ENCODE measurements at regions not wholly inside any gene's neighbourhood (a gene's known extent, or its start where the extent isn't known, plus 50 kb on each side); places are given as distances from the start of the nearest gene placed in this dataset.

DNA sequence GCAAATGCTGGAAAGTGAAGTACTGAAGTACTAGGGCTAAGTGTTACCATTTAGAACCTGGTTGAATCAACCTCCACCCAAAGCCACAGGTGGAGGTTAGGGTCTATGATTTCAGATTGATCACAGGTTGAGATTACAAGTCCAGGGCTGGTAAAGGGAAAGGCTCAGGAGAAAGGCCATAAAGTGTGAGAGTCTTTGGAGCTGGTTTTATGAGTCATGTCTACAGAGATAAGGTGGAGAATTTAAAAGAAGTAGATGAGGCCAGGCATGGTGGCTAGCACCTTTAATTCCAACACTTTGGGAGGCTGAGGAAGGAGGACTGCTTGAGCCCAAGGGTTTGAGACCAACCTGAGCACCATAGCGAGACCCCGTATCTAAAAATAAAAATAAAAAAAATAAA lies 221.7 kb upstream of the CDH11 start:
- DNase-seq, result peak; percentile 26
- intact Hi-C loops (cut with micrococcal nuclease), result no loop called here
- TF ChIP-seq EZH2phosphoT487 (IDR thresholded peaks at IDR 0.05; ENCODE audit: borderline replicate concordance, low read length) (no peak), EZH2 (IDR thresholded peaks at IDR 0.05; ENCODE audit: low read length, unreplicated experiment) (no peak)
- TF ChIP-seq, protein P1, sequence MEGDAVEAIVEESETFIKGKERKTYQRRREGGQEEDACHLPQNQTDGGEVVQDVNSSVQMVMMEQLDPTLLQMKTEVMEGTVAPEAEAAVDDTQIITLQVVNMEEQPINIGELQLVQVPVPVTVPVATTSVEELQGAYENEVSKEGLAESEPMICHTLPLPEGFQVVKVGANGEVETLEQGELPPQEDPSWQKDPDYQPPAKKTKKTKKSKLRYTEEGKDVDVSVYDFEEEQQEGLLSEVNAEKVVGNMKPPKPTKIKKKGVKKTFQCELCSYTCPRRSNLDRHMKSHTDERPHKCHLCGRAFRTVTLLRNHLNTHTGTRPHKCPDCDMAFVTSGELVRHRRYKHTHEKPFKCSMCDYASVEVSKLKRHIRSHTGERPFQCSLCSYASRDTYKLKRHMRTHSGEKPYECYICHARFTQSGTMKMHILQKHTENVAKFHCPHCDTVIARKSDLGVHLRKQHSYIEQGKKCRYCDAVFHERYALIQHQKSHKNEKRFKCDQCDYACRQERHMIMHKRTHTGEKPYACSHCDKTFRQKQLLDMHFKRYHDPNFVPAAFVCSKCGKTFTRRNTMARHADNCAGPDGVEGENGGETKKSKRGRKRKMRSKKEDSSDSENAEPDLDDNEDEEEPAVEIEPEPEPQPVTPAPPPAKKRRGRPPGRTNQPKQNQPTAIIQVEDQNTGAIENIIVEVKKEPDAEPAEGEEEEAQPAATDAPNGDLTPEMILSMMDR (conservative IDR thresholded peaks at IDR 0.05; ENCODE audit: low read depth, low read length), result no peak
- Histone ChIP-seq H3K4me1 (ENCODE audit: insufficient read depth, low read length) (no peaks in the 10 kb centered on the region), H3K27me3 (ENCODE audit: low read length) (no peaks in the 10 kb centered on the region), H3K4me3 (ENCODE audit: low read length) (no peak overlapping the region), H3F3A (ENCODE audit: low read length, unreplicated experiment) (no peaks in the 10 kb centered on the region), H3K9me2 (replicated peaks; ENCODE audit: low read length) (no peaks in the 10 kb centered on the region), H3K9me3 (ENCODE audit: low read length) (no peaks in the 10 kb centered on the region), H3K36me3 (ENCODE audit: low read depth, low read length) (no peaks in the 10 kb centered on the region), H3K9ac (ENCODE audit: low read length) (no peak overlapping the region), H3K79me2 (ENCODE audit: low read length) (no peaks in the 10 kb centered on the region), H3K4me2 (ENCODE audit: low read length) (no peak overlapping the region), H3K27ac (ENCODE audit: low read length) (no peak overlapping the region), H4K20me1 (ENCODE audit: low read length) (no peaks in the 10 kb centered on the region), H2AFZ (ENCODE audit: low read length) (no peak overlapping the region)
- BruUV-seq (replicated peaks), result no TSS peak
- POLR2A ChIA-PET (ENCODE audit: unreplicated experiment), result no interaction called here
- ATAC-seq, result no peak
- CTCF ChIA-PET, result no interaction called here

DNA sequence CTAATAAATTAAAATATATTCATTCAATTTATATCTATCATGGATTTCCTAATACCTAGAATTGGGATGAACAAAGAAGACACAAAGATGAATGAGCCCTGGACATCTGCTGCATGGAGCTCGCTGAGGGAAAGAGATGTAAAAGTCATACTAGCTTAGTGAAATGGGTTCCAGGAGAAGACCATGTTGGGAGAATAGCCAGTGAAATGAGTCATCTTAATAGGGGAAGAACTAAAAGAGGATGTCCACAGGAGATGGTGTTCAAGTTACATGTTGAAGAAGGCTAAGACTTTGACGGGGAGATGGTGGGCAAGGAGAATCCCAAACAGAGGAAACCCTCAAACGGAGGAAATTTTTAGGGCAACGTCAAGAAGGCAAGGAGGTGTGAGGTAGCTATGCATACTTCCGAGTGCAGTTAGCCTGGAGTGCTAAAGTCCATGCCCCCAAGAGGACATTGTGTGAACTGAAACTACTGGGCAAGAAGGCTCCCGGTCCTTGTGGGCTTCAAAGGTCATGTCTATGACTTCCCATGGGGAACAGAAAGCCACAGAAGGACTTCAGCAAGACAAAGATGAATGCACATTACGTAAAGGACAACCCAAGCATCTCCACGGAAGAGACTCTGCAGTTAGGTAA lies 220.5 kb upstream of the CDH11 start:
- CTCF ChIA-PET, result no interaction called here

DNA sequence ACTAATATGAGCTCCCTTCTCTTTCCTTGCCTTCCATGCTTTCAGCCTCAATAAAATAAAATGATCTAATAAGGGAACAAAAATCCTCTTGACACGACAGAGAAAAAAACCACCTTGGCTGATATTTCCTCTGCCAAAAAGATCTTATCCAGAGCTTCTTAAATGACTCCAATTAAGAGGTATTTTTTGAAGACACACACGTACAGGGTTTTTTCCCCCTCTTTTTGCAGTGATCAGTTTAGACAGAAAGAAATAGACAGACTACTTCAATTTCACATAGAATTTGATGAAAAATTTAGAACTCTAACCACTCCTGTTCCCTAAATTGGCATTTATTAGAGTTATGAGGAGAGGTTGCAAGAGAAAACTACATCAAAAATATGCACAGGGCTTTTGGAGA lies 217.2 kb upstream of the CDH11 start:
- intact Hi-C loops (cut with micrococcal nuclease), result no loop called here
- ChIA-PET POLR2A (ENCODE audit: unreplicated experiment) (no interaction called here), CTCF (no interaction called here)
- Histone ChIP-seq H4K20me1 (ENCODE audit: low read length) (no peaks in the 10 kb centered on the region), H3K9me3 (ENCODE audit: low read length) (no peaks in the 10 kb centered on the region), H3K9me2 (replicated peaks; ENCODE audit: low read length) (no peaks in the 10 kb centered on the region), H3K36me3 (ENCODE audit: low read depth, low read length) (no peaks in the 10 kb centered on the region), H3K27ac (ENCODE audit: low read length) (no peak overlapping the region), H3F3A (ENCODE audit: low read length, unreplicated experiment) (no peaks in the 10 kb centered on the region), H3K4me1 (ENCODE audit: insufficient read depth, low read length) (peaks cover 15% of the 10 kb centered on the region), H3K4me2 (ENCODE audit: low read length) (no peak overlapping the region), H2AFZ (ENCODE audit: low read length) (no peak overlapping the region), H3K9ac (ENCODE audit: low read length) (no peak overlapping the region), H3K27me3 (ENCODE audit: low read length) (no peaks in the 10 kb centered on the region), H3K4me3 (ENCODE audit: low read length) (no peak overlapping the region), H3K79me2 (ENCODE audit: low read length) (no peaks in the 10 kb centered on the region)
- BruUV-seq (replicated peaks), result no TSS peak
- no peak for DNase-seq
- no peak for ATAC-seq
- TF ChIP-seq, protein P1 (conservative IDR thresholded peaks at IDR 0.05; ENCODE audit: low read depth, low read length), result no peak
- TF ChIP-seq EZH2 (IDR thresholded peaks at IDR 0.05; ENCODE audit: low read length, unreplicated experiment), result no peak
- TF ChIP-seq EZH2phosphoT487 (IDR thresholded peaks at IDR 0.05; ENCODE audit: borderline replicate concordance, low read length), result no peak

More for the DNA sequence above, 220.5 kb upstream of the CDH11 start:
- Histone ChIP-seq H3F3A (ENCODE audit: low read length, unreplicated experiment) (no peaks in the 10 kb centered on the region), H2AFZ (ENCODE audit: low read length) (no peak overlapping the region), H3K9ac (ENCODE audit: low read length) (no peak overlapping the region), H3K4me2 (ENCODE audit: low read length) (no peak overlapping the region), H3K27me3 (ENCODE audit: low read length) (no peaks in the 10 kb centered on the region), H3K27ac (ENCODE audit: low read length) (no peak overlapping the region), H4K20me1 (ENCODE audit: low read length) (no peaks in the 10 kb centered on the region), H3K36me3 (ENCODE audit: low read depth, low read length) (no peaks in the 10 kb centered on the region), H3K9me3 (ENCODE audit: low read length) (no peaks in the 10 kb centered on the region), H3K4me1 (ENCODE audit: insufficient read depth, low read length) (no peaks in the 10 kb centered on the region), H3K79me2 (ENCODE audit: low read length) (no peaks in the 10 kb centered on the region), H3K9me2 (replicated peaks; ENCODE audit: low read length) (no peaks in the 10 kb centered on the region), H3K4me3 (ENCODE audit: low read length) (no peak overlapping the region)
- intact Hi-C loops (cut with micrococcal nuclease), result no loop called here
- TF ChIP-seq EZH2 (IDR thresholded peaks at IDR 0.05; ENCODE audit: low read length, unreplicated experiment) (no peak), EZH2phosphoT487 (IDR thresholded peaks at IDR 0.05; ENCODE audit: borderline replicate concordance, low read length) (no peak)
- TF ChIP-seq, protein P1 (conservative IDR thresholded peaks at IDR 0.05; ENCODE audit: low read depth, low read length), result 0 out of 2 replicates have a peak, but pooled peaks have one; percentile 14
- no peak for ATAC-seq
- no peak for DNase-seq
- BruUV-seq (replicated peaks), result no TSS peak
- POLR2A ChIA-PET (ENCODE audit: unreplicated experiment), result no interaction called here
